Activated naive CD8-positive, alpha-beta T cell (primary cell): ENCODE measurements at regions not wholly inside any gene's neighbourhood (a gene's known extent, or its start where the extent isn't known, plus 50 kb on each side); places are given as distances from the start of the nearest gene placed in this dataset.

Experiments
- H3K27ac Mint-ChIP-seq: one replicate; pipeline ENCODE4 v1.8.0; 2021; ENCODE audit warnings: mixed read lengths
- H3K27me3 Mint-ChIP-seq: one replicate; pipeline ENCODE4 v1.8.0; 2021; ENCODE audit warnings: mixed read lengths
- H3K36me3 Mint-ChIP-seq: one replicate; pipeline ENCODE4 v1.8.0; 2021; ENCODE audit warnings: mixed read lengths
- H3K4me1 Mint-ChIP-seq: one replicate; pipeline ENCODE4 v1.8.0; 2021; ENCODE audit warnings: low read depth, mixed read lengths
- H3K4me3 Mint-ChIP-seq: one replicate; pipeline ENCODE4 v1.8.0; 2021; ENCODE audit warnings: mild to moderate bottlenecking, mixed read lengths
- H3K9me3 Mint-ChIP-seq: one replicate; pipeline ENCODE4 v1.8.0; 2021; ENCODE audit warnings: low read depth, mixed read lengths

- Mint-ChIP-seq H3K27me3 (no peaks in the 10 kb centered on the region), H3K4me1 (peaks cover 1% of the 10 kb centered on the region), H3K9me3 (no peaks in the 10 kb centered on the region), H3K4me3 (no peak overlapping the region), H3K27ac (no peak overlapping the region), H3K36me3 (no peaks in the 10 kb centered on the region)
These were observed 190.2 kb upstream of the GSE1 start for GRCh38 chr16:85422632-85423550.

GRCh38 chr16:85423631-85424030 is 189.5 kb upstream of the GSE1 start:
- no peaks in the 10 kb centered on the region for H3K9me3 Mint-ChIP-seq
- peaks cover under 1% of the 10 kb centered on the region for H3K4me1 Mint-ChIP-seq
- H3K27ac Mint-ChIP-seq, result no peak overlapping the region
- H3K4me3 Mint-ChIP-seq, result no peak overlapping the region
- H3K36me3 Mint-ChIP-seq, result no peaks in the 10 kb centered on the region
- no peaks in the 10 kb centered on the region for H3K27me3 Mint-ChIP-seq

GRCh38 chr16:85424260-85425073 is 188.7 kb upstream of the GSE1 start:
- Mint-ChIP-seq H3K4me3 (no peak overlapping the region), H3K36me3 (no peaks in the 10 kb centered on the region), H3K9me3 (no peaks in the 10 kb centered on the region), H3K27ac (no peak overlapping the region), H3K4me1 (no peaks in the 10 kb centered on the region), H3K27me3 (no peaks in the 10 kb centered on the region)

GRCh38 chr16:85425074-85425662 is 188.0 kb upstream of the GSE1 start:
- H3K4me3 Mint-ChIP-seq, result no peak overlapping the region
- no peaks in the 10 kb centered on the region for H3K4me1 Mint-ChIP-seq
- H3K27me3 Mint-ChIP-seq, result no peaks in the 10 kb centered on the region
- no peaks in the 10 kb centered on the region for H3K9me3 Mint-ChIP-seq
- H3K36me3 Mint-ChIP-seq, result no peaks in the 10 kb centered on the region
- no peak overlapping the region for H3K27ac Mint-ChIP-seq

- Mint-ChIP-seq H3K4me3 (no peak overlapping the region), H3K36me3 (no peaks in the 10 kb centered on the region), H3K27ac (no peak overlapping the region), H3K27me3 (no peaks in the 10 kb centered on the region), H3K4me1 (no peaks in the 10 kb centered on the region), H3K9me3 (no peaks in the 10 kb centered on the region)
These were observed 186.3 kb upstream of the GSE1 start for GRCh38 chr16:85426806-85427205.

- H3K27ac Mint-ChIP-seq, result no peak overlapping the region
- H3K9me3 Mint-ChIP-seq, result no peaks in the 10 kb centered on the region
- H3K36me3 Mint-ChIP-seq, result no peaks in the 10 kb centered on the region
- no peaks in the 10 kb centered on the region for H3K27me3 Mint-ChIP-seq
- H3K4me3 Mint-ChIP-seq, result no peak overlapping the region
- no peaks in the 10 kb centered on the region for H3K4me1 Mint-ChIP-seq
These were observed 184.8 kb upstream of the GSE1 start for GRCh38 chr16:85428168-85428898.

- H3K36me3 Mint-ChIP-seq, result no peaks in the 10 kb centered on the region
- no peak overlapping the region for H3K27ac Mint-ChIP-seq
- no peaks in the 10 kb centered on the region for H3K4me1 Mint-ChIP-seq
These were observed 184.0 kb upstream of the GSE1 start for GRCh38 chr16:85428899-85429775.

GRCh38 chr16:85429776-85430522 is 183.2 kb upstream of the GSE1 start:
- no peak overlapping the region for H3K4me3 Mint-ChIP-seq
- H3K27me3 Mint-ChIP-seq, result no peaks in the 10 kb centered on the region
- H3K36me3 Mint-ChIP-seq, result no peaks in the 10 kb centered on the region
- H3K27ac Mint-ChIP-seq, result no peak overlapping the region
- no peaks in the 10 kb centered on the region for H3K4me1 Mint-ChIP-seq
- H3K9me3 Mint-ChIP-seq, result no peaks in the 10 kb centered on the region

More at GRCh38 chr16:85428899-85429775, 184.0 kb upstream of the GSE1 start:
- H3K4me3 Mint-ChIP-seq, result no peak overlapping the region
- H3K9me3 Mint-ChIP-seq, result no peaks in the 10 kb centered on the region
- H3K27me3 Mint-ChIP-seq, result no peaks in the 10 kb centered on the region

- Mint-ChIP-seq H3K4me1 (no peaks in the 10 kb centered on the region), H3K9me3 (no peaks in the 10 kb centered on the region), H3K36me3 (no peaks in the 10 kb centered on the region), H3K27me3 (no peaks in the 10 kb centered on the region), H3K27ac (no peak overlapping the region), H3K4me3 (no peak overlapping the region)
These were observed 182.3 kb upstream of the GSE1 start for GRCh38 chr16:85430523-85431421.

- H3K27ac Mint-ChIP-seq, result no peak overlapping the region
- no peaks in the 10 kb centered on the region for H3K4me1 Mint-ChIP-seq
- H3K36me3 Mint-ChIP-seq, result no peaks in the 10 kb centered on the region
- no peak overlapping the region for H3K4me3 Mint-ChIP-seq
- H3K9me3 Mint-ChIP-seq, result no peaks in the 10 kb centered on the region
- no peaks in the 10 kb centered on the region for H3K27me3 Mint-ChIP-seq
These were observed 181.5 kb upstream of the GSE1 start for GRCh38 chr16:85431431-85432124.

GRCh38 chr16:85432606-85433005 is 180.5 kb upstream of the GSE1 start:
- no peak overlapping the region for H3K4me3 Mint-ChIP-seq
- no peaks in the 10 kb centered on the region for H3K36me3 Mint-ChIP-seq
- no peak overlapping the region for H3K27ac Mint-ChIP-seq
- no peaks in the 10 kb centered on the region for H3K4me1 Mint-ChIP-seq
- no peaks in the 10 kb centered on the region for H3K9me3 Mint-ChIP-seq
- H3K27me3 Mint-ChIP-seq, result no peaks in the 10 kb centered on the region

- Mint-ChIP-seq H3K9me3 (no peaks in the 10 kb centered on the region), H3K36me3 (no peaks in the 10 kb centered on the region), H3K4me3 (no peak overlapping the region), H3K27ac (no peak overlapping the region), H3K4me1 (no peaks in the 10 kb centered on the region), H3K27me3 (no peaks in the 10 kb centered on the region)
These were observed 179.6 kb upstream of the GSE1 start for GRCh38 chr16:85433477-85433876.
